ENCODE measurements at regions not wholly inside any gene's neighbourhood (a gene's known extent, or its start where the extent isn't known, plus 50 kb on each side); places are given as distances from the start of the nearest gene placed in this dataset.
"Not testable (repeated sequence)": the region's sequence is repeated elsewhere in the genome, so short reads cannot be mapped to it uniquely, and the experiment has no call there.

DNA sequence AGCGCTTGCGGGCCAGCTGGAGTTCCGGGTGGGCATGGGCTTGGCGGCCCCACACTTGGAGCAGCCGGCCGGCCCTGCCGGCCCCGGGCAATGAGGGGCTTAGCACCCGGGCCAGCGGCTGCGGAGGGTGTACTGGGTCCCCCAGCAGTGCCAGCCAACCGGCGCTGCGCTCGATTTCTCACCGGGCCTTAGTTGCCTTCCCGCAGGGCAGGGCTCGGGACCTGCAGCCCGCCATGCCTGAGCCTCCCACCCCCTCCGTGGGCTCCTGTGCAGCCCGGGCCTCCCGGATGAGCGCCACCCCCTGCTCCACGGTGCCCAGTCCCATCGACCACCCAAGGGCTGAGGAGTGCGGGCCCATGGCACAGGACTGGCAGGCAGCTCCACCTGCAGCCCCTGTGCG is 53.4 kb upstream of the AGA start:
- H3K56ac ChIP-seq (ENCODE audit: extremely low read depth, insufficient read depth, low read length); H3K18ac ChIP-seq (ENCODE audit: low read depth, low read length); H3K23ac ChIP-seq (ENCODE audit: low read depth, low read length); CTCF ChIA-PET; H3K4me2 ChIP-seq (ENCODE audit: low read depth, low read length); ATAC-seq (ENCODE audit: low read depth); H3K4me3 ChIP-seq (ENCODE audit: insufficient read depth, low read depth, low read length); H3K27ac ChIP-seq (ENCODE audit: insufficient read depth, low read length); H3K9me3 ChIP-seq (ENCODE audit: control insufficient read depth, insufficient read depth, low read length); POLR2A ChIA-PET (ENCODE audit: unreplicated experiment); H4K91ac ChIP-seq (ENCODE audit: insufficient read depth, low read depth, low read length); H3K4ac ChIP-seq (ENCODE audit: low read depth, low read length); H4K5ac ChIP-seq (ENCODE audit: low read depth, low read length); H3K9ac ChIP-seq (ENCODE audit: low read depth, low read length); H3K9me1 ChIP-seq (ENCODE audit: insufficient read depth, low read length); H3K79me1 ChIP-seq (ENCODE audit: low read depth in 1 of 2, low read length in 2 of 2); H3K4me1 ChIP-seq (ENCODE audit: control insufficient read depth, insufficient read depth, low read length); in situ Hi-C loops (cut with MboI; ENCODE audit: low sequenced_read_pairs); H3K14ac ChIP-seq (replicated peaks; ENCODE audit: low read depth, low read length); H4K8ac ChIP-seq (ENCODE audit: low read depth in 2 of 2, low read length in 2 of 2); dilution Hi-C loops (cut with HindIII; ENCODE audit: low sequenced_read_pairs, unreplicated experiment); H2AFZ ChIP-seq (replicated peaks; ENCODE audit: low read length, poor library complexity); H2BK20ac ChIP-seq (ENCODE audit: low read depth, low read length); H2BK120ac ChIP-seq (ENCODE audit: low read depth, low read length); H2AK9ac ChIP-seq (replicated peaks; ENCODE audit: low read depth, low read length, poor library complexity); H4K20me1 ChIP-seq (ENCODE audit: insufficient read depth, low read length); intact Hi-C loops (cut with micrococcal nuclease); BruUV-seq (replicated peaks); H2BK5ac ChIP-seq (ENCODE audit: low read depth, low read length, poor library complexity, severe bottlenecking); H3K36me3 ChIP-seq (ENCODE audit: control insufficient read depth, insufficient read depth, low read length); H2BK15ac ChIP-seq (ENCODE audit: low read depth, low read length); DNase-seq; H2AK5ac ChIP-seq (ENCODE audit: low read depth, low read length); H3K27me3 ChIP-seq (ENCODE audit: control insufficient read depth, insufficient read depth, low read length): not testable (repeated sequence)
- no CpG with 5 or more reads among the region's 27 CpGs for WGBS, 2 experiments (ENCODE audit: extremely low coverage in 2 of 2, insufficient read length in 1 of 2)

Data from IMR-90 (cell line).